ENCODE measurements at regions not wholly inside any gene's neighbourhood (a gene's known extent, or its start where the extent isn't known, plus 50 kb on each side); places are given as distances from the start of the nearest gene placed in this dataset.

GRCh38 chr6:27059621-27060425, 187.7 kb upstream of the PRSS16 start:
- TF ChIP-seq EZH2 (IDR thresholded peaks at IDR 0.05; ENCODE audit: insufficient read depth, poor library complexity, severe bottlenecking) (no peak), EZH2phosphoT487 (IDR thresholded peaks at IDR 0.05; ENCODE audit: insufficient read depth, low read depth) (no peak)

Data from GM23248 (cell line).